GM06990 (cell line): ENCODE measurements at regions not wholly inside any gene's neighbourhood (a gene's known extent, or its start where the extent isn't known, plus 50 kb on each side); places are given as distances from the start of the nearest gene placed in this dataset.

Experiments
- DNase-seq: peaks from one replicate; pipeline ENCODE4 v3.0.0-alpha.2; 2011; ENCODE audit not compliant: insufficient read length; ENCODE audit errors: extremely low read depth
- H3K27me3 ChIP-seq: replicated peaks from 2 replicates; pipeline ENCODE4 v1.6.0; 2011; ENCODE audit warnings: low read length; ENCODE audit not compliant: control insufficient read depth, insufficient read depth
- H3K36me3 ChIP-seq: 2 replicates; pipeline ENCODE4 v1.5.1; 2011; ENCODE audit warnings: low read length; ENCODE audit not compliant: control insufficient read depth, insufficient read depth
- H3K4me3 ChIP-seq: replicated peaks from 2 replicates; pipeline ENCODE4 v1.5.1; 2011; ENCODE audit warnings: low read depth, mild to moderate bottlenecking, control low read depth, low read length
- CTCF ChIP-seq: IDR thresholded peaks from 2 replicates; pipeline ENCODE4 v1.5.1; 2011; ENCODE audit warnings: low read length, control low read depth, mild to moderate bottlenecking, inconsistent platforms; ENCODE audit not compliant: insufficient read depth, poor library complexity, severe bottlenecking

GRCh38 chr3:150183678-150184425 lies 213.2 kb upstream of the PFN2 start:
- DNase-seq: peak; percentile 47
- peak; percentile 72 for TF ChIP-seq CTCF
- Histone ChIP-seq H3K27me3 (no peaks in the 10 kb centered on the region), H3K4me3 (peak overlapping the region; percentile 13; the same call in 1 of the 2 replicates), H3K36me3 (no peaks in the 10 kb centered on the region)

GRCh38 chr3:150180334-150180733 lies 209.6 kb upstream of the PFN2 start:
- no peak for TF ChIP-seq CTCF
- DNase-seq: no peak
- no peaks in the 10 kb centered on the region for H3K36me3 ChIP-seq
- no peak overlapping the region for H3K4me3 ChIP-seq
- no peaks in the 10 kb centered on the region for H3K27me3 ChIP-seq

- Histone ChIP-seq H3K36me3 (no peaks in the 10 kb centered on the region), H3K27me3 (no peaks in the 10 kb centered on the region), H3K4me3 (no peak overlapping the region)
- TF ChIP-seq CTCF: no peak
- DNase-seq: no peak
Measured at GRCh38 chr3:150179330-150179729, 208.6 kb upstream of the PFN2 start.

GRCh38 chr3:150177673-150178381 lies 207.1 kb upstream of the PFN2 start:
- DNase-seq: no peak
- Histone ChIP-seq H3K36me3 (no peaks in the 10 kb centered on the region), H3K27me3 (no peaks in the 10 kb centered on the region), H3K4me3 (no peak overlapping the region)
- TF ChIP-seq CTCF: no peak

- Histone ChIP-seq H3K36me3 (no peaks in the 10 kb centered on the region), H3K27me3 (no peaks in the 10 kb centered on the region), H3K4me3 (no peak overlapping the region)
- no peak for DNase-seq
- TF ChIP-seq CTCF: no peak
Measured at GRCh38 chr3:150174179-150174578, 203.5 kb upstream of the PFN2 start.

- Histone ChIP-seq H3K4me3 (no peak overlapping the region), H3K27me3 (no peaks in the 10 kb centered on the region), H3K36me3 (no peaks in the 10 kb centered on the region)
- TF ChIP-seq CTCF: no peak
- DNase-seq: no peak
Measured at GRCh38 chr3:150172356-150172755, 201.7 kb upstream of the PFN2 start.
